ENCODE measurements at regions not wholly inside any gene's neighbourhood (a gene's known extent, or its start where the extent isn't known, plus 50 kb on each side); places are given as distances from the start of the nearest gene placed in this dataset.

DNA sequence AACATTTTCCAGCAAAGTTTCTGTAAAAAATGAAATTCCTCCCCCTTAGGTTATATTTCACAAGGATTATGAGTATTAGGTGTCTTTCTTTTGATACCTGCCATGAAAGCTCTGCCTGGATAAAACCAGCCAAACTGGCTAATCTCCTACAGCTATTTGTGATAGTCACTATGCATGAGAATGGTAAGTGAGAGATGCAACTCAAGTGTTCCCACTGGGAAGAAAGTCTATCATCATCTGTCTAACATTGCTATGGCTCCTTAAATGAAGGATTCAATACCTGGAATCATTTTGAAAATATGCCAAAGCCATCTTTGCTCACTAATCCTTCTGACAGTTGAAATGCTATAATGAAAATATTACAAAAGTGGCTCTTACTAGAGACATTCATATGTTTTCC lies 339.9 kb upstream of the LRRTM4 start:
- Histone ChIP-seq H3K4me1 (peaks cover 7% of the 10 kb centered on the region; the same call in 1 of the 2 replicates), H3K9me3 (no peaks in the 10 kb centered on the region), H3K4me3 (ENCODE audit: low read depth, low read length) (no peak overlapping the region), H3K27me3 (replicated peaks; ENCODE audit: control insufficient read depth, insufficient read depth, low read length) (no peaks in the 10 kb centered on the region), H3K36me3 (ENCODE audit: control insufficient read depth, insufficient read depth, low read length) (no peaks in the 10 kb centered on the region)
- no TSS peak for BruUV-seq (replicated peaks)
- intact Hi-C loops (cut with micrococcal nuclease; ENCODE audit: unreplicated experiment): no loop called here
- TF ChIP-seq, protein P1, sequence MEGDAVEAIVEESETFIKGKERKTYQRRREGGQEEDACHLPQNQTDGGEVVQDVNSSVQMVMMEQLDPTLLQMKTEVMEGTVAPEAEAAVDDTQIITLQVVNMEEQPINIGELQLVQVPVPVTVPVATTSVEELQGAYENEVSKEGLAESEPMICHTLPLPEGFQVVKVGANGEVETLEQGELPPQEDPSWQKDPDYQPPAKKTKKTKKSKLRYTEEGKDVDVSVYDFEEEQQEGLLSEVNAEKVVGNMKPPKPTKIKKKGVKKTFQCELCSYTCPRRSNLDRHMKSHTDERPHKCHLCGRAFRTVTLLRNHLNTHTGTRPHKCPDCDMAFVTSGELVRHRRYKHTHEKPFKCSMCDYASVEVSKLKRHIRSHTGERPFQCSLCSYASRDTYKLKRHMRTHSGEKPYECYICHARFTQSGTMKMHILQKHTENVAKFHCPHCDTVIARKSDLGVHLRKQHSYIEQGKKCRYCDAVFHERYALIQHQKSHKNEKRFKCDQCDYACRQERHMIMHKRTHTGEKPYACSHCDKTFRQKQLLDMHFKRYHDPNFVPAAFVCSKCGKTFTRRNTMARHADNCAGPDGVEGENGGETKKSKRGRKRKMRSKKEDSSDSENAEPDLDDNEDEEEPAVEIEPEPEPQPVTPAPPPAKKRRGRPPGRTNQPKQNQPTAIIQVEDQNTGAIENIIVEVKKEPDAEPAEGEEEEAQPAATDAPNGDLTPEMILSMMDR (IDR thresholded peaks at IDR 0.05; ENCODE audit: insufficient read depth in 1 of 2, low read depth in 1 of 2, low read length in 1 of 2, severe bottlenecking in 1 of 2, unreplicated experiment in 1 of 2): no peak
- Mint-ChIP-seq H3K4me3 (ENCODE audit: unreplicated experiment) (no peak overlapping the region), H3K36me3 (ENCODE audit: insufficient read depth, unreplicated experiment) (no peaks in the 10 kb centered on the region), H3K27me3 (ENCODE audit: insufficient read depth, unreplicated experiment) (no peaks in the 10 kb centered on the region), H3K9me3 (ENCODE audit: unreplicated experiment) (peaks cover 10% of the 10 kb centered on the region), H3K27ac (ENCODE audit: unreplicated experiment) (no peak overlapping the region), H3K4me1 (ENCODE audit: low read depth, unreplicated experiment) (no peaks in the 10 kb centered on the region)
- no peak for DNase-seq
- ChIA-PET CTCF (no interaction called here), POLR2A (no interaction called here)

GRCh38 chr2:77864426-77864825 lies 342.2 kb upstream of the LRRTM4 start:
- Histone ChIP-seq H3K4me1 (peaks cover 3% of the 10 kb centered on the region; the same call in 1 of the 2 replicates), H3K27me3 (replicated peaks; ENCODE audit: control insufficient read depth, insufficient read depth, low read length) (no peaks in the 10 kb centered on the region), H3K36me3 (ENCODE audit: control insufficient read depth, insufficient read depth, low read length) (no peaks in the 10 kb centered on the region), H3K4me3 (ENCODE audit: low read depth, low read length) (no peak overlapping the region), H3K9me3 (no peaks in the 10 kb centered on the region)
- ChIA-PET CTCF (no interaction called here), POLR2A (no interaction called here)
- BruUV-seq (replicated peaks): no TSS peak
- Mint-ChIP-seq H3K9me3 (ENCODE audit: unreplicated experiment) (no peaks in the 10 kb centered on the region), H3K27ac (ENCODE audit: unreplicated experiment) (no peak overlapping the region), H3K4me1 (ENCODE audit: low read depth, unreplicated experiment) (no peaks in the 10 kb centered on the region), H3K36me3 (ENCODE audit: insufficient read depth, unreplicated experiment) (no peaks in the 10 kb centered on the region), H3K4me3 (ENCODE audit: unreplicated experiment) (no peak overlapping the region), H3K27me3 (ENCODE audit: insufficient read depth, unreplicated experiment) (no peaks in the 10 kb centered on the region)
- no peak for DNase-seq
- TF ChIP-seq, protein P1 (IDR thresholded peaks at IDR 0.05; ENCODE audit: insufficient read depth in 1 of 2, low read depth in 1 of 2, low read length in 1 of 2, severe bottlenecking in 1 of 2, unreplicated experiment in 1 of 2): no peak
- intact Hi-C loops (cut with micrococcal nuclease; ENCODE audit: unreplicated experiment): no loop called here

DNA sequence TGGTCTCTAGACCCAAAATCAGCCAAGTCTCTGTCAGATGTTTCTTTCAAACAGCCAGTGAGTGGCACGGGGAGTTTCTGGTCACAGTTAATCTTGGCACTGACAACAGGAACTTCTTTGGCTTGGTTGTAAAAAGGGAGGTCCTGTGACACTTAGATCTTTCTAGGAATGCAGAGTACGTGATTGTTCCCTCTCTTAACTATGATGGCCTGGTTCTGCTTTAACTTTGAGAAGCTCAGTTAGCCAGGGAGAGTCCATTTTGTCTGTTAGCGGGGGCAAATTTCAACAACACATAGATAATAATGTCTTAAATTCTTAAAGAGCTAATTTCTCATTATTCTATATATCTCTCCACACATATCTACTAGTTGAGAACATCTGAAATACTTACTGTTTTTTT lies 344.5 kb upstream of the LRRTM4 start:
- no peaks in the 10 kb centered on the region for H3K27me3 Mint-ChIP-seq (ENCODE audit: insufficient read depth, unreplicated experiment)
- H3K4me1 ChIP-seq: no peaks in the 10 kb centered on the region
- DNase-seq: no peak
- TF ChIP-seq, protein P1 (IDR thresholded peaks at IDR 0.05; ENCODE audit: insufficient read depth in 1 of 2, low read depth in 1 of 2, low read length in 1 of 2, severe bottlenecking in 1 of 2, unreplicated experiment in 1 of 2): no peak
- H3K4me1 Mint-ChIP-seq (ENCODE audit: low read depth, unreplicated experiment): no peaks in the 10 kb centered on the region
- no peak overlapping the region for H3K27ac Mint-ChIP-seq (ENCODE audit: unreplicated experiment)
- ChIA-PET CTCF (no interaction called here), POLR2A (no interaction called here)
- no peaks in the 10 kb centered on the region for H3K9me3 ChIP-seq
- peaks cover 4% of the 10 kb centered on the region for H3K9me3 Mint-ChIP-seq (ENCODE audit: unreplicated experiment)
- no peaks in the 10 kb centered on the region for H3K36me3 ChIP-seq (ENCODE audit: control insufficient read depth, insufficient read depth, low read length)
- intact Hi-C loops (cut with micrococcal nuclease; ENCODE audit: unreplicated experiment): no loop called here
- no peak overlapping the region for H3K4me3 ChIP-seq (ENCODE audit: low read depth, low read length)
- H3K4me3 Mint-ChIP-seq (ENCODE audit: unreplicated experiment): no peak overlapping the region
- no peaks in the 10 kb centered on the region for H3K36me3 Mint-ChIP-seq (ENCODE audit: insufficient read depth, unreplicated experiment)
- BruUV-seq (replicated peaks): no TSS peak
- no peaks in the 10 kb centered on the region for H3K27me3 ChIP-seq (replicated peaks; ENCODE audit: control insufficient read depth, insufficient read depth, low read length)
